Gastrocnemius medialis (tissue), 4 donors: ENCODE measurements at regions not wholly inside any gene's neighbourhood (a gene's known extent, or its start where the extent isn't known, plus 50 kb on each side); places are given as distances from the start of the nearest gene placed in this dataset.

Experiments
- ATAC-seq, 2 donors: fragments of 150-250 bp; one replicate each; pipeline ENCODE4 v1.9.1; 2016
- DNase-seq, 2 donors: peaks; one replicate each; pipeline ENCODE4 v3.0.0-alpha.2; 2019
- H3K27ac ChIP-seq, 4 donors: fragments of 200-600 bp; sonication (generic); 1 replicate in 1 of 4; 2 replicates in 3 of 4; pipeline ENCODE4 v1.5.1; 2016 to 2018; ENCODE audit warnings: mild to moderate bottlenecking in 2 of 4, moderate library complexity in 1 of 4
- H3K27me3 ChIP-seq, 3 donors: fragments of 200-600 bp; sonication (generic) in 2 of 3; 1 replicate in 1 of 3; 2 replicates in 2 of 3; pipeline versions ENCODE4 v1.5.1 to v1.6.0; 2016 to 2019; ENCODE audit warnings: mild to moderate bottlenecking in 1 of 3, moderate library complexity in 1 of 3
- H3K36me3 ChIP-seq, 2 donors: fragments of 200-600 bp; sonication (generic) in 1 of 2; one replicate each; pipeline ENCODE4 v1.5.1; 2017 to 2018
- H3K4me1 ChIP-seq, 2 donors: fragments of 200-600 bp; sonication (generic) in 1 of 2; one replicate each; pipeline ENCODE4 v1.5.1; 2016 to 2017; ENCODE audit warnings: mild to moderate bottlenecking in 2 of 2
- H3K4me3 ChIP-seq, 4 donors: fragments of 200-600 bp; sonication (generic) in 3 of 4; 1 replicate in 1 of 4; 2 replicates in 3 of 4; pipeline ENCODE4 v1.5.1; 2016 to 2019; ENCODE audit warnings: mild to moderate bottlenecking in 2 of 4
- H3K9me3 ChIP-seq, 3 donors: fragments of 200-600 bp; sonication (generic) in 2 of 3; 1 replicate in 1 of 3; 2 replicates in 2 of 3; pipeline ENCODE4 v1.5.1; 2016 to 2019
- POLR2A ChIP-seq, 2 donors: fragments of 450-650 bp; IDR thresholded peaks; one replicate each; pipeline ENCODE4 v1.6.1; 2017; ENCODE audit warnings: antibody characterized with exemption in 2 of 2, mild to moderate bottlenecking in 2 of 2, moderate library complexity in 2 of 2
- in situ Hi-C, 4 donors: fragments of 200-750 bp; cut with MboI; loops; one replicate each; pipeline versions ENCODE4 v1.15.0 to v1.8.0; 2017; ENCODE audit warnings: low sequenced_read_pairs in 4 of 4
- intact Hi-C: fragments of 100-400 bp; cut with DNase I; formaldehyde crosslinking; loops from one replicate; pipeline ENCODE4 v1.15.1; 2023; ENCODE audit warnings: low total_unique reads
- TF ChIP-seq, protein P1 (sequence below), 5 experiments: fragments of 450-650 bp in 3 of 5; fragments of 200-600 bp in 2 of 5; sonication (generic) in 2 of 5; IDR thresholded peaks in 4 of 5; conservative IDR thresholded peaks in 1 of 5; 1 replicate in 4 of 5; 2 replicates in 1 of 5; pipeline ENCODE4 v1.5.1; 2016 to 2019; ENCODE audit warnings: antibody characterized with exemption in 5 of 5, mild to moderate bottlenecking in 3 of 5, moderate library complexity in 3 of 5

DNA sequence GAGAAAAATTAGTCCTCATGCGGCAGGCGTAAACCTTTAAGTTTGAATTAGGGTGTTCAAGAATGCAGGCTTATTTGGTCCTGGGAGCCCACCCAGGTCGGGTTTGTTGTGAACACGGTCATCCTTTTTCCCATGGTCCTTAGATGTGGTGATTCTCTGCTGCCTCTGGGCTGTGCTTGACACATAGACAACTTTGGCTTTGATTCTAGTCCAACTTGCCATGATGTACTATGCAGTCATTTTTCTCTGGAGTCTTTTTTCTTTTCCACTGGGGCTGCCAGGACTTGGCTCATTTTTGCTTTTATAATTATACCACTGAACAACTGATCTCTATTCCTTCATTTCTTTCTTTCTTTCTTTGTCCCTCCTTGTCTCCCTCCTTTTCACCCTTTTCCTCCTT lies 218.6 kb downstream of the SREK1 start:
- no peaks in the 10 kb centered on the region for H3K4me1 ChIP-seq
- no peak for ATAC-seq
- TF ChIP-seq, protein P1, sequence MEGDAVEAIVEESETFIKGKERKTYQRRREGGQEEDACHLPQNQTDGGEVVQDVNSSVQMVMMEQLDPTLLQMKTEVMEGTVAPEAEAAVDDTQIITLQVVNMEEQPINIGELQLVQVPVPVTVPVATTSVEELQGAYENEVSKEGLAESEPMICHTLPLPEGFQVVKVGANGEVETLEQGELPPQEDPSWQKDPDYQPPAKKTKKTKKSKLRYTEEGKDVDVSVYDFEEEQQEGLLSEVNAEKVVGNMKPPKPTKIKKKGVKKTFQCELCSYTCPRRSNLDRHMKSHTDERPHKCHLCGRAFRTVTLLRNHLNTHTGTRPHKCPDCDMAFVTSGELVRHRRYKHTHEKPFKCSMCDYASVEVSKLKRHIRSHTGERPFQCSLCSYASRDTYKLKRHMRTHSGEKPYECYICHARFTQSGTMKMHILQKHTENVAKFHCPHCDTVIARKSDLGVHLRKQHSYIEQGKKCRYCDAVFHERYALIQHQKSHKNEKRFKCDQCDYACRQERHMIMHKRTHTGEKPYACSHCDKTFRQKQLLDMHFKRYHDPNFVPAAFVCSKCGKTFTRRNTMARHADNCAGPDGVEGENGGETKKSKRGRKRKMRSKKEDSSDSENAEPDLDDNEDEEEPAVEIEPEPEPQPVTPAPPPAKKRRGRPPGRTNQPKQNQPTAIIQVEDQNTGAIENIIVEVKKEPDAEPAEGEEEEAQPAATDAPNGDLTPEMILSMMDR (IDR thresholded peaks at IDR 0.05 in 4 of 5, conservative IDR thresholded peaks at IDR 0.05 in 1 of 5) = no peak
- no peak for TF ChIP-seq POLR2A (IDR thresholded peaks at IDR 0.05)
- H3K27ac ChIP-seq = no peak overlapping the region
- DNase-seq = no peak
- in situ Hi-C loops (no loop called here), intact Hi-C loops (no loop called here)
- H3K27me3 ChIP-seq = no peaks in the 10 kb centered on the region
- no peaks in the 10 kb centered on the region for H3K9me3 ChIP-seq
- H3K4me3 ChIP-seq = no peak overlapping the region
- no peaks in the 10 kb centered on the region for H3K36me3 ChIP-seq

DNA sequence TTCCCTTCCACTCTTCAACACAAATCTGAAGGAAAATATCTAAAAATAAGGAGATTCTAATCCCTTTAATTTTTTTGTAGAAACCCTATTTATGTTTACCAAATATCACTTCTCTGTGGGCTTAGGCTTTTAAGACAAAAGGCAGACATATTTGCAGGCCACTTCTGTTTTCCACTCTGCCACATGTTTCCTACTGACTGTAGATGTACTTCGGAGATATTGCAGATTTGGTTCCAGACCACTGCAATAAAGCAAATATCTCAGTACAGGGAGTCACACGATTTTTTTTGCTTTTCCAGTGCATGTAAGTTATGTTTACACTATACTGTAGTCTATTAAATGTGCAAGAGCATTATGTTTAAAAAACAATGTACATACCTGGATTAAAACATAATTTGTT lies 219.0 kb downstream of the SREK1 start:
- no peaks in the 10 kb centered on the region for H3K9me3 ChIP-seq
- no peak overlapping the region for H3K27ac ChIP-seq
- no peak overlapping the region for H3K4me3 ChIP-seq
- no peak for DNase-seq
- H3K27me3 ChIP-seq = no peaks in the 10 kb centered on the region
- H3K36me3 ChIP-seq = no peaks in the 10 kb centered on the region
- intact Hi-C loops = no loop called here
- H3K4me1 ChIP-seq = no peaks in the 10 kb centered on the region
- no peak for TF ChIP-seq POLR2A (IDR thresholded peaks at IDR 0.05)
- TF ChIP-seq, protein P1 (IDR thresholded peaks at IDR 0.05 in 4 of 5, conservative IDR thresholded peaks at IDR 0.05 in 1 of 5) = no peak
- in situ Hi-C loops = no loop called here
- ATAC-seq = no peak

DNA sequence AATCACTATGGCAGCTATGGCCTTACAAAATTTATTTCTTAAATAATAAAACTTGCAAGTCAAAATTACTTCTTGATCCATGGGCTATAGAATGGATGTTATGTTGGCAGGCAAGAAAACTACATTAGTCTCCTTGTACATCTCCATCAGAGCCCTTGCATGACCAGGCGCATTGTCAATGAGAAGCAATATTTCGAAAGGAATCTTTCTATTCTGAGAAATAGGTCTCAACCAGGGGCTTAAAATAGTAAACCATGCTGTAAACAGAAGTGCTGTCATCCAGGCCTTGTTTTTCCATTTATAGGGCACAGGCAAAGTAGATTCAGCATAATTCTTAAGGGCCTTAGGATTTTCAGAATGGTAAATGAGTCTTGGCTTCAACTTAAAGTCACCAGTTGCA lies 220.1 kb downstream of the SREK1 start:
- H3K27ac ChIP-seq = no peak overlapping the region
- no peaks in the 10 kb centered on the region for H3K9me3 ChIP-seq
- in situ Hi-C loops = no loop called here
- ATAC-seq = no peak
- no peaks in the 10 kb centered on the region for H3K36me3 ChIP-seq
- TF ChIP-seq, protein P1 (IDR thresholded peaks at IDR 0.05 in 4 of 5, conservative IDR thresholded peaks at IDR 0.05 in 1 of 5) = no peak
- TF ChIP-seq POLR2A (IDR thresholded peaks at IDR 0.05) = no peak
- no peaks in the 10 kb centered on the region for H3K27me3 ChIP-seq
- DNase-seq = no peak
- no peaks in the 10 kb centered on the region for H3K4me1 ChIP-seq
- intact Hi-C loops = no loop called here
- no peak overlapping the region for H3K4me3 ChIP-seq

DNA sequence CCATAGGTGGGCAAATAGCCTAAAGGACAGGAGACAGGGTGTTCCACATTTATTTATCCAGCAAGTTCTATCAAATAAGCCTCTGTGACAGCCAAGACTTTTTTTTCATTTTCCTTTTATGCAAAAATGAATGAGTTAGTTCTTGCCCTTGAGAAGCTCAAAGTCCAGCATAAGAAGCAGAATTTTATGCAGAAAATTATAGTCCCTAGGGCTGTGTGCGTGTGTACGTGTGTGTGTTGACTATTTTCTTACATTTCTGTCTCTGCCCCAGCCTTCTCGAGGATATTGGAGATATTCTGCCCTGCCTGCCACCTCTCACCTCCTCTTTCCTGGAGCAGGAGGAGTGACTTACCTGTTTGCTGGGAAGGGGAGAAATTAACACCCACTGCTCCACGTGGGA lies 221.9 kb downstream of the SREK1 start:
- H3K4me1 ChIP-seq = no peaks in the 10 kb centered on the region
- in situ Hi-C loops = no loop called here
- DNase-seq (no peak), ATAC-seq (no peak)
- no peaks in the 10 kb centered on the region for H3K36me3 ChIP-seq
- intact Hi-C loops = no loop called here
- H3K27ac ChIP-seq = no peak overlapping the region
- H3K9me3 ChIP-seq = no peaks in the 10 kb centered on the region
- TF ChIP-seq, protein P1 (IDR thresholded peaks at IDR 0.05 in 4 of 5, conservative IDR thresholded peaks at IDR 0.05 in 1 of 5) = no peak
- no peak for TF ChIP-seq POLR2A (IDR thresholded peaks at IDR 0.05)
- H3K27me3 ChIP-seq = no peaks in the 10 kb centered on the region
- H3K4me3 ChIP-seq = no peak overlapping the region

DNA sequence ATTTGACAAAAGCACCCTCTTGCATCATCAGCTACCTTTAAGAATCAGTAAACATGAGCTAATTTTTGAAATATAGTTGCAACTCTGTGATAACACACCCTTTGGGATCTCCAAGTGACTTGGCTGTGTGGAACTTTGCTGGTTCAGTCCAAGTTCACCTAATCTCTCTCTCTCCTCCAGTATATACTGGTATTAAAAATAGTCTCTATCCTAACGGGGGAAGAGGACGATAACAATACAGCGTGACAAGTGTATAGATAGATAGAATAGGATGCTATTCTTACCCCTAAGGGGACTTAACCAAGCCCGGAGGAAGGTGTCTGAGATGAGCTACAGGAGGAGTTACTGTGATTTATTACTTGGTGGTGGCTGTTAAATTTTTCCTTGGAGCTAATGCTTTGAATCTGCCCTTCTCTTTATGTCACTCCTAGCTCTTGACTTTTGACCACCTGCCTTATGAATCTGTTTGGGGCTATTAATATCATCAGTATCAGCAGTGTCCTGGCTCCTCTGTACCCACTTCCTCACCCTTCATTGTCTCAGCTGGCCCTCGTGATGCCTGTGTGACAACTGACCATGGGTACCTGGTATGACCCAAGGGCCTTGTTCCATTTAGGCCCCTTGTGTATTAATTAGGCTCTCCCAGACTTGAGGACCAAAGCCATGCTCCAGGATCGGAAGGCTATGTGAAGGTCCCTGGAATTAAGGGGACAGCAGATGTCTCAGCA lies 223.9 kb downstream of the SREK1 start:
- no peaks in the 10 kb centered on the region for H3K36me3 ChIP-seq
- H3K27me3 ChIP-seq = no peaks in the 10 kb centered on the region
- no peak for ATAC-seq
- DNase-seq = no peak
- in situ Hi-C loops = no loop called here
- intact Hi-C loops = no loop called here
- H3K4me3 ChIP-seq = no peak overlapping the region
- no peak overlapping the region for H3K27ac ChIP-seq
- TF ChIP-seq, protein P1 (IDR thresholded peaks at IDR 0.05 in 4 of 5, conservative IDR thresholded peaks at IDR 0.05 in 1 of 5) = no peak
- TF ChIP-seq POLR2A (IDR thresholded peaks at IDR 0.05) = no peak
- H3K4me1 ChIP-seq = no peaks in the 10 kb centered on the region
- H3K9me3 ChIP-seq = no peaks in the 10 kb centered on the region
